ENCODE measurements at regions not wholly inside any gene's neighbourhood (a gene's known extent, or its start where the extent isn't known, plus 50 kb on each side); places are given as distances from the start of the nearest gene placed in this dataset.
"Not testable (repeated sequence)": the region's sequence is repeated elsewhere in the genome, so short reads cannot be mapped to it uniquely, and the experiment has no call there.

GRCh38 chr6:60643870-60644269, 1642.2 kb downstream of the KHDRBS2 start:
- no peak for TF ChIP-seq BHLHE40 (IDR thresholded peaks at IDR 0.05; ENCODE audit: low read depth, low read length)
- Histone ChIP-seq H3K4me2 (ENCODE audit: low read depth, low read length) (no peak overlapping the region), H3K9me1 (ENCODE audit: insufficient read depth, low read length) (no peaks in the 10 kb centered on the region), H2AFZ (replicated peaks; ENCODE audit: low read length, poor library complexity) (no peak overlapping the region), H3K18ac (ENCODE audit: low read depth, low read length) (no peak overlapping the region), H4K8ac (ENCODE audit: low read depth in 2 of 2, low read length in 2 of 2) (no peak overlapping the region), H3K9me3 (ENCODE audit: control insufficient read depth, insufficient read depth, low read length) (peaks cover 8% of the 10 kb centered on the region; the same call in 1 of the 2 replicates), H3K79me1 (ENCODE audit: low read depth in 1 of 2, low read length in 2 of 2) (no peaks in the 10 kb centered on the region), H3K23ac (ENCODE audit: low read depth, low read length) (no peak overlapping the region), H2AK5ac (ENCODE audit: low read depth, low read length) (no peak overlapping the region), H3K4me1 (ENCODE audit: control insufficient read depth, insufficient read depth, low read length) (no peaks in the 10 kb centered on the region), H3K14ac (replicated peaks; ENCODE audit: low read depth, low read length) (no peak overlapping the region), H2BK20ac (ENCODE audit: low read depth, low read length) (no peak overlapping the region), H3K27ac (ENCODE audit: insufficient read depth, low read length) (no peak overlapping the region), H2AK9ac (replicated peaks; ENCODE audit: low read depth, low read length, poor library complexity) (no peak overlapping the region), H4K91ac (ENCODE audit: insufficient read depth, low read depth, low read length) (no peak overlapping the region), H3K4ac (ENCODE audit: low read depth, low read length) (no peak overlapping the region), H3K27me3 (ENCODE audit: control insufficient read depth, insufficient read depth, low read length) (no peaks in the 10 kb centered on the region), H3K9ac (ENCODE audit: low read depth, low read length) (no peak overlapping the region), H2BK5ac (ENCODE audit: low read depth, low read length, poor library complexity, severe bottlenecking) (no peak overlapping the region), H2BK15ac (ENCODE audit: low read depth, low read length) (no peak overlapping the region), H2BK120ac (ENCODE audit: low read depth, low read length) (no peak overlapping the region), H4K20me1 (ENCODE audit: insufficient read depth, low read length) (no peaks in the 10 kb centered on the region), H3K56ac (ENCODE audit: extremely low read depth, insufficient read depth, low read length) (no peak overlapping the region), H3K4me3 (ENCODE audit: insufficient read depth, low read depth, low read length) (no peak overlapping the region), H3K36me3 (ENCODE audit: control insufficient read depth, insufficient read depth, low read length) (no peaks in the 10 kb centered on the region), H4K5ac (ENCODE audit: low read depth, low read length) (no peak overlapping the region)
- ChIA-PET POLR2A (ENCODE audit: unreplicated experiment) (no interaction called here), CTCF (no interaction called here)
- ATAC-seq (ENCODE audit: low read depth) (no peak), DNase-seq (no peak)
- intact Hi-C loops (cut with micrococcal nuclease), result no loop called here
- no CpG with 5 or more reads among the region's 1 CpG for WGBS, 2 experiments (ENCODE audit: extremely low coverage in 2 of 2, insufficient read length in 1 of 2)
- in situ Hi-C loops (cut with MboI; ENCODE audit: low sequenced_read_pairs), result no loop called here
- no TSS peak for BruUV-seq (replicated peaks)
- dilution Hi-C loops (cut with HindIII; ENCODE audit: low sequenced_read_pairs, unreplicated experiment), result no loop called here

GRCh38 chr6:60639185-60639584, 1646.8 kb downstream of the KHDRBS2 start:
- H3K14ac ChIP-seq (replicated peaks; ENCODE audit: low read depth, low read length); H3K9me1 ChIP-seq (ENCODE audit: insufficient read depth, low read length); in situ Hi-C loops (cut with MboI; ENCODE audit: low sequenced_read_pairs); intact Hi-C loops (cut with micrococcal nuclease); H2BK15ac ChIP-seq (ENCODE audit: low read depth, low read length); DNase-seq; H3K79me1 ChIP-seq (ENCODE audit: low read depth in 1 of 2, low read length in 2 of 2); H3K36me3 ChIP-seq (ENCODE audit: control insufficient read depth, insufficient read depth, low read length); H4K5ac ChIP-seq (ENCODE audit: low read depth, low read length); H2AK5ac ChIP-seq (ENCODE audit: low read depth, low read length); H2AFZ ChIP-seq (replicated peaks; ENCODE audit: low read length, poor library complexity); CTCF ChIA-PET; H3K27me3 ChIP-seq (ENCODE audit: control insufficient read depth, insufficient read depth, low read length); H4K8ac ChIP-seq (ENCODE audit: low read depth in 2 of 2, low read length in 2 of 2); POLR2A ChIA-PET (ENCODE audit: unreplicated experiment); ATAC-seq (ENCODE audit: low read depth); H2BK20ac ChIP-seq (ENCODE audit: low read depth, low read length); H2AK9ac ChIP-seq (replicated peaks; ENCODE audit: low read depth, low read length, poor library complexity); H2BK120ac ChIP-seq (ENCODE audit: low read depth, low read length); H3K4me2 ChIP-seq (ENCODE audit: low read depth, low read length); H3K9ac ChIP-seq (ENCODE audit: low read depth, low read length); BruUV-seq (replicated peaks); H3K56ac ChIP-seq (ENCODE audit: extremely low read depth, insufficient read depth, low read length); H2BK5ac ChIP-seq (ENCODE audit: low read depth, low read length, poor library complexity, severe bottlenecking); H3K4me3 ChIP-seq (ENCODE audit: insufficient read depth, low read depth, low read length); H3K4me1 ChIP-seq (ENCODE audit: control insufficient read depth, insufficient read depth, low read length); dilution Hi-C loops (cut with HindIII; ENCODE audit: low sequenced_read_pairs, unreplicated experiment); H3K18ac ChIP-seq (ENCODE audit: low read depth, low read length); H4K91ac ChIP-seq (ENCODE audit: insufficient read depth, low read depth, low read length); H3K23ac ChIP-seq (ENCODE audit: low read depth, low read length); H3K27ac ChIP-seq (ENCODE audit: insufficient read depth, low read length); H3K4ac ChIP-seq (ENCODE audit: low read depth, low read length); H4K20me1 ChIP-seq (ENCODE audit: insufficient read depth, low read length): not testable (repeated sequence)
- peaks cover 12% of the 10 kb centered on the region; the same call in 1 of the 2 replicates for H3K9me3 ChIP-seq (ENCODE audit: control insufficient read depth, insufficient read depth, low read length)

Measured in IMR-90 (cell line).